ENCODE measurements at regions not wholly inside any gene's neighbourhood (a gene's known extent, or its start where the extent isn't known, plus 50 kb on each side); places are given as distances from the start of the nearest gene placed in this dataset.
"Not testable (repeated sequence)": the region's sequence is repeated elsewhere in the genome, so short reads cannot be mapped to it uniquely, and the experiment has no call there.

DNA sequence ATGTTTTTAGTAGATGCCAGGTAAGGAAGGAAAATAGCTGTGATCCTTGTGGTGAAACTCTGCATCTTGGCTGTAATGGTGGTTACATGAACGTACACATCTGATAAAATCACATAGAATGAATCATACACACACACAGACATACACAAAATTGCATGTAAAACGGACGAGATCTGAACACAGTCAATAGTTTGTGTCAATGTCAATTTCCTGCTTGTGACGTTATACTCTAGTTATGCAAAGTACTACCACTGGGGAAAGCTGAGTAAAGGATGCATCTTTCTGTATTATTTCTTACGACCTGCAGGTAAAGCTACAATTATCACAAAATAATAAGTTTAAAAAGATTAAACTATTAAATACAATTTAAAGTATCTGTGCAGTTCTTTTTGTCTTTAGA is 493.7 kb upstream of the ZP4 start:
- TF ChIP-seq, protein P1, sequence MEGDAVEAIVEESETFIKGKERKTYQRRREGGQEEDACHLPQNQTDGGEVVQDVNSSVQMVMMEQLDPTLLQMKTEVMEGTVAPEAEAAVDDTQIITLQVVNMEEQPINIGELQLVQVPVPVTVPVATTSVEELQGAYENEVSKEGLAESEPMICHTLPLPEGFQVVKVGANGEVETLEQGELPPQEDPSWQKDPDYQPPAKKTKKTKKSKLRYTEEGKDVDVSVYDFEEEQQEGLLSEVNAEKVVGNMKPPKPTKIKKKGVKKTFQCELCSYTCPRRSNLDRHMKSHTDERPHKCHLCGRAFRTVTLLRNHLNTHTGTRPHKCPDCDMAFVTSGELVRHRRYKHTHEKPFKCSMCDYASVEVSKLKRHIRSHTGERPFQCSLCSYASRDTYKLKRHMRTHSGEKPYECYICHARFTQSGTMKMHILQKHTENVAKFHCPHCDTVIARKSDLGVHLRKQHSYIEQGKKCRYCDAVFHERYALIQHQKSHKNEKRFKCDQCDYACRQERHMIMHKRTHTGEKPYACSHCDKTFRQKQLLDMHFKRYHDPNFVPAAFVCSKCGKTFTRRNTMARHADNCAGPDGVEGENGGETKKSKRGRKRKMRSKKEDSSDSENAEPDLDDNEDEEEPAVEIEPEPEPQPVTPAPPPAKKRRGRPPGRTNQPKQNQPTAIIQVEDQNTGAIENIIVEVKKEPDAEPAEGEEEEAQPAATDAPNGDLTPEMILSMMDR (IDR thresholded peaks at IDR 0.05; ENCODE audit: low read depth, low read length): no peak
- H3K4me3 ChIP-seq (ENCODE audit: low read depth, low read length): no peak overlapping the region

DNA sequence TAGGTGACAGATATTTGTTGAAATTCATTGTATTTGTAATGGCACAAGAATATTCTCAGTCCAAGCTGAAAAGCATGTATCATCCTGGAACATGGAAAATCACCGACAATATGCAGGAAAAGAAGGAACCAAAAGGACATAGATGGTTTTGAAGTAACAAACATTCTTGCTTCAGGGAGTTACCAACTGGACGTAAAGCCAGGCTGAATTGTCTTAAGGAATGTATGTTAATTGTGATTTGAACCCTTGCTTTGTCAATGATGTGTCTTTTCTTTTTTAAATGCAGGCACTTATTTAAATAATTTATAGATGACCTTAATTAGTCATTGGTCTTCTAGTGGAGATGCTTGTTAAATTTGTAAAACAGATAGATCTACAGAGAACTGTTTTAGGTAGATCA is 489.4 kb upstream of the ZP4 start:
- TF ChIP-seq, protein P1 (IDR thresholded peaks at IDR 0.05; ENCODE audit: low read depth, low read length): no peak

GRCh38 chr1:238379446-238379845 is 488.7 kb upstream of the ZP4 start:
- H3K4me3 ChIP-seq (ENCODE audit: low read depth, low read length): not testable (repeated sequence)

More for the DNA sequence above, 489.4 kb upstream of the ZP4 start:
- no peak overlapping the region for H3K4me3 ChIP-seq (ENCODE audit: low read depth, low read length)

DNA sequence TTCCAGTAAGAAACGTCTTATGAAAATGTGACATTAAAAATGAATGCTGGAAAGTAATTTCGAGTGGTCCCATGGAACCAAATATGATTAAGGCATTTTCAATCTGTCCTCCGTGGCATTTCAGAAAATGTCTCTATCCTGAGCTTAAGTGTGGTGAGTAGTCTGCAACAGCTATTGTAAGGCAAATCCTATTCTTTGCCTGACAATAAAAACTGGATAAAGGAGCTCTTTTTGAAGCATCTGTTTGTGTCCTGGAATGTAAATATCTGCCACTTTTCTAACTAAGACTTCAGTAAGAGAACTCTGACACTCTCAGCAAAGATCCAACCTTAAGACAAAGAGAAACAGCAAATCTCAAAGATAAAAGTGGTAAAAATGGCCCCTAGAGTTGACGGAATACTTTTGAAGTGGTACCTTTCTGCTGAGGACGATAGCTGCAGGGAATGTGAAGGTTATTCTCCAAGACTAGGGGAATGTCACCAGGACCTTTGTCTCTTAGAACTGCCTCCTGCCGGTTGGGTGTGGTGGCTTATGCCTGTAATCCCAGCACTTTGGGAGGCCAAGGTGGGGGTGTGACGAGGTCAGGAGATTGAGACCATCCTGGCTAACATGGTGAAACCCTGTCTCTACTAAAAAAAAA is 486.7 kb upstream of the ZP4 start:
- TF ChIP-seq, protein P1 (IDR thresholded peaks at IDR 0.05; ENCODE audit: low read depth, low read length): no peak
- H3K4me3 ChIP-seq (ENCODE audit: low read depth, low read length): no peak overlapping the region

DNA sequence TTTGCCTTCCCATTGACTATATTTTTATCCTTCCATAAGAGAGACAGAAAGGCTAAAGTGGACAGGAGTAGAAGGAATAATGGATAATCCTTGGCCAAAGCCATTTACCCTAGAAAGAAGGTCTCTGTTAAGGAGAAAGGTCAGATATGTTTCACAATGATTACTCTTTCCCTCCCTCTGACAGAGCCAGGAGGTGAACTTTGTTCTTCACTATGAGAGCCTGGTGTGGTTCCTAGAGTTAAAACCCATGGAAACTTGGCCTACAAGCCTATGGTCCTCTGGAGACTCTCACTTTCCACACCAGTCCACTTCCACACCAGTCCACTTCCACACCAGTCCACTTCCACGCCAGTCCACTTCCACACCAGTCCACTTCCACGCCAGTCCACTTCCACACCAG is 479.9 kb upstream of the ZP4 start:
- TF ChIP-seq, protein P1 (IDR thresholded peaks at IDR 0.05; ENCODE audit: low read depth, low read length): no peak
- H3K4me3 ChIP-seq (ENCODE audit: low read depth, low read length): no peak overlapping the region

GRCh38 chr1:238364214-238364892 is 473.6 kb upstream of the ZP4 start:
- TF ChIP-seq, protein P1 (IDR thresholded peaks at IDR 0.05; ENCODE audit: low read depth, low read length): no peak

DNA sequence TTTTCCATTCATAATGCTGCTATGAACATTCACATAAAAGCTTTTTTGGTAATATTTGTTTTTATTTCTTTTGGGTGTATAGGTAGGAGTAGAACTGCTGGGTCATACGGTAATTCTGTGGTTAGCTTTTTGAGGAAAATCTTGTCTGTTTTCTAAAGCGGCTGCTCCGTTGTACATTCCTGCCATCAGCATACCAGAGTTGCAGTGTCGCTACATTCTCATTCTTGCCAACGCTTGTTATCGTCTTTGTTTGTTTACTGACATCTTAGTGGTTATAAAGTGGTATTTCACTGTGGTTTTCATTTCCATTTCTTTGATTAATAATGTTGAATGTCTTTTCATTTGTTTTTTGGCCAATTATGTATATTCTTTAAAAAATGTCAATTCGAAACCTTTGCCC is 469.8 kb upstream of the ZP4 start:
- no peak overlapping the region for H3K4me3 ChIP-seq (ENCODE audit: low read depth, low read length)
- TF ChIP-seq, protein P1 (IDR thresholded peaks at IDR 0.05; ENCODE audit: low read depth, low read length): no peak

More at GRCh38 chr1:238364214-238364892, 473.6 kb upstream of the ZP4 start:
- H3K4me3 ChIP-seq (ENCODE audit: low read depth, low read length): no peak overlapping the region

All from WI38 (cell line).